Ishikawa (cell line): ENCODE measurements at regions not wholly inside any gene's neighbourhood (a gene's known extent, or its start where the extent isn't known, plus 50 kb on each side); places are given as distances from the start of the nearest gene placed in this dataset.

Experiments
- CEBPB ChIP-seq: IDR thresholded peaks from 2 replicates; pipeline ENCODE4 v1.6.1; 2012
- CREB1 ChIP-seq: IDR thresholded peaks from 2 replicates; pipeline ENCODE4 v1.6.1; 2012; ENCODE audit warnings: low read depth
- EGR1 ChIP-seq: IDR thresholded peaks from 2 replicates; pipeline ENCODE4 v1.6.1; 2012
- EP300 ChIP-seq: IDR thresholded peaks from 2 replicates; pipeline ENCODE4 v1.6.1; 2012; ENCODE audit warnings: borderline replicate concordance
- FOXM1 ChIP-seq: IDR thresholded peaks from 2 replicates; pipeline ENCODE4 v1.6.1; 2012; ENCODE audit warnings: low read depth, borderline replicate concordance
- NFIC ChIP-seq: IDR thresholded peaks from 2 replicates; pipeline ENCODE4 v1.6.1; 2012
- RAD21 ChIP-seq: IDR thresholded peaks from 2 replicates; pipeline ENCODE4 v1.6.1; 2012; ENCODE audit warnings: low read depth
- TAF1 ChIP-seq: IDR thresholded peaks from 2 replicates; pipeline ENCODE4 v1.6.1; 2012; ENCODE audit warnings: low read depth, mild to moderate bottlenecking
- TEAD4 ChIP-seq: IDR thresholded peaks from 2 replicates; pipeline ENCODE4 v1.6.1; 2012
- YY1 ChIP-seq: IDR thresholded peaks from 2 replicates; pipeline ENCODE4 v1.6.1; 2012; ENCODE audit warnings: low read depth
- ZBTB7A ChIP-seq: IDR thresholded peaks from 2 replicates; pipeline ENCODE4 v1.6.1; 2012; ENCODE audit warnings: low read depth
- TF ChIP-seq, protein P1 (sequence below): IDR thresholded peaks from 2 replicates; pipeline ENCODE4 v1.6.1; 2012
- TF ChIP-seq, protein P2 (sequence below): IDR thresholded peaks from 2 replicates; pipeline ENCODE4 v1.6.1; 2012; ENCODE audit warnings: low read depth, mild to moderate bottlenecking

DNA sequence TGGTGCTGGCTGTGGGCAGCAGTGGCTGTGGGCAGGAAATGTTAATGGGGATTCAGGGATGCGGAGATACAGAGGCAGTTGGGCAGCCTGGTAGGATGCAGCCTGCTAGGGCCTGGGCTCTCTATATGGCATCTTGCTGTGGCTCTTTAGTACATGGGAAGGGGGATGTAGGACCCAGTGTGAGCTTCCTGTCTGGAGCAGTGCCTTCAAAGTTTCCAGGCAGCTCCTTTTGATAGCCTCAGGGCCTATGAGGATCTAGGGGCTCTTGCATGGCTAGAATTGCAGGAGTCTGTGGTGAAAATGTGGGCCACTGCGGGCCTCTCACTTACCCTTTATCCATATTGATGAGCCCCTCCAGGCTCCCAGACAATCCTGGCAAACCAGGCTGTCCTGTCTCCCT is 213.2 kb upstream of the SNX19 start:
- TF ChIP-seq ZBTB7A: no peak
- no peak for TF ChIP-seq TAF1
- no peak for TF ChIP-seq EGR1
- TF ChIP-seq, protein P1, sequence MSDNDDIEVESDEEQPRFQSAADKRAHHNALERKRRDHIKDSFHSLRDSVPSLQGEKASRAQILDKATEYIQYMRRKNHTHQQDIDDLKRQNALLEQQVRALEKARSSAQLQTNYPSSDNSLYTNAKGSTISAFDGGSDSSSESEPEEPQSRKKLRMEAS: no peak
- TF ChIP-seq EP300: no peak
- TF ChIP-seq, protein P2, sequence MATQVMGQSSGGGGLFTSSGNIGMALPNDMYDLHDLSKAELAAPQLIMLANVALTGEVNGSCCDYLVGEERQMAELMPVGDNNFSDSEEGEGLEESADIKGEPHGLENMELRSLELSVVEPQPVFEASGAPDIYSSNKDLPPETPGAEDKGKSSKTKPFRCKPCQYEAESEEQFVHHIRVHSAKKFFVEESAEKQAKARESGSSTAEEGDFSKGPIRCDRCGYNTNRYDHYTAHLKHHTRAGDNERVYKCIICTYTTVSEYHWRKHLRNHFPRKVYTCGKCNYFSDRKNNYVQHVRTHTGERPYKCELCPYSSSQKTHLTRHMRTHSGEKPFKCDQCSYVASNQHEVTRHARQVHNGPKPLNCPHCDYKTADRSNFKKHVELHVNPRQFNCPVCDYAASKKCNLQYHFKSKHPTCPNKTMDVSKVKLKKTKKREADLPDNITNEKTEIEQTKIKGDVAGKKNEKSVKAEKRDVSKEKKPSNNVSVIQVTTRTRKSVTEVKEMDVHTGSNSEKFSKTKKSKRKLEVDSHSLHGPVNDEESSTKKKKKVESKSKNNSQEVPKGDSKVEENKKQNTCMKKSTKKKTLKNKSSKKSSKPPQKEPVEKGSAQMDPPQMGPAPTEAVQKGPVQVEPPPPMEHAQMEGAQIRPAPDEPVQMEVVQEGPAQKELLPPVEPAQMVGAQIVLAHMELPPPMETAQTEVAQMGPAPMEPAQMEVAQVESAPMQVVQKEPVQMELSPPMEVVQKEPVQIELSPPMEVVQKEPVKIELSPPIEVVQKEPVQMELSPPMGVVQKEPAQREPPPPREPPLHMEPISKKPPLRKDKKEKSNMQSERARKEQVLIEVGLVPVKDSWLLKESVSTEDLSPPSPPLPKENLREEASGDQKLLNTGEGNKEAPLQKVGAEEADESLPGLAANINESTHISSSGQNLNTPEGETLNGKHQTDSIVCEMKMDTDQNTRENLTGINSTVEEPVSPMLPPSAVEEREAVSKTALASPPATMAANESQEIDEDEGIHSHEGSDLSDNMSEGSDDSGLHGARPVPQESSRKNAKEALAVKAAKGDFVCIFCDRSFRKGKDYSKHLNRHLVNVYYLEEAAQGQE: no peak
- TF ChIP-seq NFIC: no peak
- no peak for TF ChIP-seq TEAD4
- TF ChIP-seq CREB1: no peak
- no peak for TF ChIP-seq FOXM1
- TF ChIP-seq RAD21: no peak
- no peak for TF ChIP-seq YY1
- no peak for TF ChIP-seq CEBPB
